Adrenal gland (tissue), 5 donors: ENCODE measurements at regions not wholly inside any gene's neighbourhood (a gene's known extent, or its start where the extent isn't known, plus 50 kb on each side); places are given as distances from the start of the nearest gene placed in this dataset.

Experiments used
- POLR2A ChIP-seq, 2 donors: fragments of 450-650 bp; IDR thresholded peaks; one replicate each; pipeline ENCODE4 v1.6.1; 2017; ENCODE audit warnings: antibody characterized with exemption in 2 of 2, mild to moderate bottlenecking in 2 of 2, moderate library complexity in 1 of 2
- TF ChIP-seq, protein P1 (sequence below), 6 experiments: fragments of 450-650 bp in 4 of 6; fragments of 200-600 bp in 2 of 6; sonication (generic) in 1 of 6; IDR thresholded peaks; 1 replicate in 5 of 6; 2 replicates in 1 of 6; pipeline versions ENCODE4 v1.5.1 to v1.8.0; 2016 to 2021; ENCODE audit warnings: antibody characterized with exemption in 6 of 6, mild to moderate bottlenecking in 2 of 6, moderate library complexity in 1 of 6
- donor health status: DM: no; HTN: no; CAD: no.

DNA sequence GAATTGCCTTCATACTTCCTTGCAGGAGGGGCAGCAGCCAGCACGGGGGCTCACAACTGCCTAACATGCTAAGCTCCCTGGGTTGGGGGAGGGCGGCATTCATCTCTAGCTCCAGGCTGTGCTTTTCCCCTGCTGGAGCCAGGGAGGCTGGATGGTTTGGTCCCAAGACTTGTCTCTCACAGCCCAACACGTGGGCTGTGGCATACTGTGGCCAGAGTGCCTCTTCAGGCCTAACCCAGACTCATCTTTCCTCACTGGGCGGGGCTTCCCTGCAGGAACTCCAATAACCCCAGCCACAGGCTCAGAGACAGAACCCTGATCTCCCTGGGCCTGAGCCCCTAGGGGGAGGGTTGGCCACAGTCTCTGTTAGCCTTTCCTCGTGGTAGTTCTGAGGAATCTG is 121.9 kb upstream of the PLET1 start:
- TF ChIP-seq, protein P1, sequence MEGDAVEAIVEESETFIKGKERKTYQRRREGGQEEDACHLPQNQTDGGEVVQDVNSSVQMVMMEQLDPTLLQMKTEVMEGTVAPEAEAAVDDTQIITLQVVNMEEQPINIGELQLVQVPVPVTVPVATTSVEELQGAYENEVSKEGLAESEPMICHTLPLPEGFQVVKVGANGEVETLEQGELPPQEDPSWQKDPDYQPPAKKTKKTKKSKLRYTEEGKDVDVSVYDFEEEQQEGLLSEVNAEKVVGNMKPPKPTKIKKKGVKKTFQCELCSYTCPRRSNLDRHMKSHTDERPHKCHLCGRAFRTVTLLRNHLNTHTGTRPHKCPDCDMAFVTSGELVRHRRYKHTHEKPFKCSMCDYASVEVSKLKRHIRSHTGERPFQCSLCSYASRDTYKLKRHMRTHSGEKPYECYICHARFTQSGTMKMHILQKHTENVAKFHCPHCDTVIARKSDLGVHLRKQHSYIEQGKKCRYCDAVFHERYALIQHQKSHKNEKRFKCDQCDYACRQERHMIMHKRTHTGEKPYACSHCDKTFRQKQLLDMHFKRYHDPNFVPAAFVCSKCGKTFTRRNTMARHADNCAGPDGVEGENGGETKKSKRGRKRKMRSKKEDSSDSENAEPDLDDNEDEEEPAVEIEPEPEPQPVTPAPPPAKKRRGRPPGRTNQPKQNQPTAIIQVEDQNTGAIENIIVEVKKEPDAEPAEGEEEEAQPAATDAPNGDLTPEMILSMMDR (IDR thresholded peaks at IDR 0.05) = no peak
- TF ChIP-seq POLR2A (IDR thresholded peaks at IDR 0.05) = no peak
